ENCODE measurements at regions not wholly inside any gene's neighbourhood (a gene's known extent, or its start where the extent isn't known, plus 50 kb on each side); places are given as distances from the start of the nearest gene placed in this dataset.

DNA sequence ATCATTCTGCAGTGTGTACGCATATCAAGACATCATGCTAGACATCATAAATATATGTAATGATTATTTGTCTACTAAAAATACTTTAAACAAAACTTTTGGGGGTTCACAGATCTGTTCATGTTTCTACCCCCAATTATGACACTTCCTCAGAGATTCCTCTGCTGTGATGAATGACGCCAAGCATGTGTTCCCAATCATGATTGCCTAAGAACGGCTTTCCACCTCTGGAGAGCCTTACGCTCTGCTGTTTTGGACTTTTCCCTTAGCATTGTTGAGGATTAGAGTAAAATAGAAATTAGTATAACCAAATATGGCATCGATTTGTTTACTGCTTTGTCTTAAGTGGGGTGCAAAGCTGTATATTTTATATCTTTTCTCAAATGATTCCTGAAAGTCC is 236.3 kb upstream of the IGFBP3 start:
- TF ChIP-seq, protein P1, sequence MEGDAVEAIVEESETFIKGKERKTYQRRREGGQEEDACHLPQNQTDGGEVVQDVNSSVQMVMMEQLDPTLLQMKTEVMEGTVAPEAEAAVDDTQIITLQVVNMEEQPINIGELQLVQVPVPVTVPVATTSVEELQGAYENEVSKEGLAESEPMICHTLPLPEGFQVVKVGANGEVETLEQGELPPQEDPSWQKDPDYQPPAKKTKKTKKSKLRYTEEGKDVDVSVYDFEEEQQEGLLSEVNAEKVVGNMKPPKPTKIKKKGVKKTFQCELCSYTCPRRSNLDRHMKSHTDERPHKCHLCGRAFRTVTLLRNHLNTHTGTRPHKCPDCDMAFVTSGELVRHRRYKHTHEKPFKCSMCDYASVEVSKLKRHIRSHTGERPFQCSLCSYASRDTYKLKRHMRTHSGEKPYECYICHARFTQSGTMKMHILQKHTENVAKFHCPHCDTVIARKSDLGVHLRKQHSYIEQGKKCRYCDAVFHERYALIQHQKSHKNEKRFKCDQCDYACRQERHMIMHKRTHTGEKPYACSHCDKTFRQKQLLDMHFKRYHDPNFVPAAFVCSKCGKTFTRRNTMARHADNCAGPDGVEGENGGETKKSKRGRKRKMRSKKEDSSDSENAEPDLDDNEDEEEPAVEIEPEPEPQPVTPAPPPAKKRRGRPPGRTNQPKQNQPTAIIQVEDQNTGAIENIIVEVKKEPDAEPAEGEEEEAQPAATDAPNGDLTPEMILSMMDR (IDR thresholded peaks at IDR 0.05): no peak
- TF ChIP-seq EZH2 (IDR thresholded peaks at IDR 0.05; ENCODE audit: borderline replicate concordance, insufficient read depth, low read depth, low read length, poor library complexity, severe bottlenecking): no peak
